PFSK-1 (cell line): ENCODE measurements at regions not wholly inside any gene's neighbourhood (a gene's known extent, or its start where the extent isn't known, plus 50 kb on each side); places are given as distances from the start of the nearest gene placed in this dataset.

Source experiments
- SIN3A ChIP-seq: IDR thresholded peaks from 2 replicates; pipeline ENCODE4 v1.6.1; 2012; ENCODE audit warnings: mild to moderate bottlenecking, low read length, moderate library complexity, borderline replicate concordance; ENCODE audit not compliant: insufficient read depth
- TF ChIP-seq, protein P1 (sequence below), 2 experiments: IDR thresholded peaks; 2 replicates each; pipeline versions ENCODE4 v1.6.1 to v1.8.0; 2011 to 2012; ENCODE audit warnings: low read depth in 2 of 2, low read length in 2 of 2, control low read depth in 1 of 2, inconsistent platforms in 1 of 2, mild to moderate bottlenecking in 1 of 2, moderate library complexity in 1 of 2; ENCODE audit not compliant: insufficient read depth in 1 of 2

DNA sequence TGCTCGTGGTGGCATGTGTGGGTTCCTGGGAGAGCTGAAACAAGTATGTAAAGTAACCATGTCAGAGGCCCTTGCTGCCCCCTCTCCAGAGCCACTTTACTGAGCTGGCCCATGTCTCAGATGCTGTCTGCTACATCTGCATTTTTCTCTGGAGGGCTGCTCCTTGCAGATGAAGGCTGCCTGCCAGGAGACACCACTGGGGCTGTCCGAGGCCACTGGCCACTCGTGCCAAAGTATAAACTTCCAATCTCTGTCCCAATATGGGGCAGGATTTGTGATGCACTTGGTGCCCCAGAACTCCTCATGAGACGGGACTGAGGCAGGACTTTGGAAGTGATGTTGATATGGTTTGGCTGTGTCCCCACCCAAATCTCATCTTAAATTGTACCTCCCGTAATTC, 478.4 kb upstream of the B3GAT1 start:
- TF ChIP-seq, protein P1, sequence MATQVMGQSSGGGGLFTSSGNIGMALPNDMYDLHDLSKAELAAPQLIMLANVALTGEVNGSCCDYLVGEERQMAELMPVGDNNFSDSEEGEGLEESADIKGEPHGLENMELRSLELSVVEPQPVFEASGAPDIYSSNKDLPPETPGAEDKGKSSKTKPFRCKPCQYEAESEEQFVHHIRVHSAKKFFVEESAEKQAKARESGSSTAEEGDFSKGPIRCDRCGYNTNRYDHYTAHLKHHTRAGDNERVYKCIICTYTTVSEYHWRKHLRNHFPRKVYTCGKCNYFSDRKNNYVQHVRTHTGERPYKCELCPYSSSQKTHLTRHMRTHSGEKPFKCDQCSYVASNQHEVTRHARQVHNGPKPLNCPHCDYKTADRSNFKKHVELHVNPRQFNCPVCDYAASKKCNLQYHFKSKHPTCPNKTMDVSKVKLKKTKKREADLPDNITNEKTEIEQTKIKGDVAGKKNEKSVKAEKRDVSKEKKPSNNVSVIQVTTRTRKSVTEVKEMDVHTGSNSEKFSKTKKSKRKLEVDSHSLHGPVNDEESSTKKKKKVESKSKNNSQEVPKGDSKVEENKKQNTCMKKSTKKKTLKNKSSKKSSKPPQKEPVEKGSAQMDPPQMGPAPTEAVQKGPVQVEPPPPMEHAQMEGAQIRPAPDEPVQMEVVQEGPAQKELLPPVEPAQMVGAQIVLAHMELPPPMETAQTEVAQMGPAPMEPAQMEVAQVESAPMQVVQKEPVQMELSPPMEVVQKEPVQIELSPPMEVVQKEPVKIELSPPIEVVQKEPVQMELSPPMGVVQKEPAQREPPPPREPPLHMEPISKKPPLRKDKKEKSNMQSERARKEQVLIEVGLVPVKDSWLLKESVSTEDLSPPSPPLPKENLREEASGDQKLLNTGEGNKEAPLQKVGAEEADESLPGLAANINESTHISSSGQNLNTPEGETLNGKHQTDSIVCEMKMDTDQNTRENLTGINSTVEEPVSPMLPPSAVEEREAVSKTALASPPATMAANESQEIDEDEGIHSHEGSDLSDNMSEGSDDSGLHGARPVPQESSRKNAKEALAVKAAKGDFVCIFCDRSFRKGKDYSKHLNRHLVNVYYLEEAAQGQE (IDR thresholded peaks at IDR 0.05; ENCODE audit: insufficient read depth in 1 of 2, low read depth in 2 of 2, low read length in 2 of 2), result no peak
- TF ChIP-seq SIN3A, result no peak
